Chondrocyte (in vitro differentiated cells): ENCODE measurements at regions not wholly inside any gene's neighbourhood (a gene's known extent, or its start where the extent isn't known, plus 50 kb on each side); places are given as distances from the start of the nearest gene placed in this dataset.

Experiments used
- DNase-seq: peaks from one replicate; pipeline ENCODE4 v3.0.0; 2021; ENCODE audit warnings: mixed read lengths, low spot score
- H3K27ac Mint-ChIP-seq: one replicate; pipeline ENCODE4 v1.8.0; 2021; ENCODE audit warnings: mild to moderate bottlenecking, moderate library complexity, mixed read lengths; ENCODE audit not compliant: unreplicated experiment
- H3K27me3 Mint-ChIP-seq: 2 replicates; pipeline ENCODE4 v1.8.0; 2021; ENCODE audit warnings: low read depth, mixed read lengths
- H3K36me3 Mint-ChIP-seq: 2 replicates; pipeline ENCODE4 v1.8.0; 2021; ENCODE audit warnings: low read depth, mixed read lengths
- H3K4me1 Mint-ChIP-seq: 2 replicates; pipeline ENCODE4 v1.8.0; 2021; ENCODE audit warnings: low read depth, mild to moderate bottlenecking, mixed read lengths
- H3K4me3 Mint-ChIP-seq: one replicate; pipeline ENCODE4 v1.8.0; 2021; ENCODE audit warnings: mild to moderate bottlenecking, moderate library complexity, mixed read lengths; ENCODE audit not compliant: unreplicated experiment
- H3K9me3 Mint-ChIP-seq: 2 replicates; pipeline ENCODE4 v1.8.0; 2021; ENCODE audit warnings: low read depth, mixed read lengths
- CTCF ChIP-seq: fragments of 200-600 bp; sonication (generic); IDR thresholded peaks from 2 replicates; pipeline ENCODE4 v1.5.0; 2021; ENCODE audit warnings: antibody characterized with exemption, mild to moderate bottlenecking, moderate library complexity

DNA sequence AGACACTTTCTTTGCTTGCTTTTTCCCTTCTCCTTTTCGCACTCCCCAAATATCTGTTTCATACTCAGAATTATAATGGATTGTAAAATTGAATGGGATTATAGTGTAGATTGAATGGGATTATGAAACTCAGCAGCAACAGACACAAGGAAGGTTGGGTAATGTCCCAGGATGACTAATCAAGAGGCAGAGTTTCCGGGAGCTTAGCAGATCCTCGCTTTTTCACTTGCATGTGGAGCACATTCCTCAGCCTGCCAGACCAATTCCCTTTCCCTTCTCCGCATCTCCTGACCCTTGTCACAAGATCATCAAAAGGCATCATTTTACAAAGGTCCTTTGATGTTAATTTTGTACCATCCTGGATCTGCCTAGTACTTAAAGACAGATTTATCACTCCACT, 55.1 kb upstream of the SLC1A1 start:
- TF ChIP-seq CTCF, result no peak
- DNase-seq, result no peak
- Mint-ChIP-seq H3K4me1 (no peaks in the 10 kb centered on the region), H3K36me3 (peaks cover 7% of the 10 kb centered on the region), H3K9me3 (peaks cover 13% of the 10 kb centered on the region), H3K4me3 (no peak overlapping the region), H3K27ac (no peak overlapping the region), H3K27me3 (peaks cover 17% of the 10 kb centered on the region)

- Mint-ChIP-seq H3K4me3 (no peak overlapping the region), H3K27ac (no peak overlapping the region), H3K4me1 (no peaks in the 10 kb centered on the region), H3K27me3 (peaks cover 4% of the 10 kb centered on the region), H3K36me3 (no peaks in the 10 kb centered on the region), H3K9me3 (peaks cover 4% of the 10 kb centered on the region)
- no peak for TF ChIP-seq CTCF
- DNase-seq, result no peak
Measured at GRCh38 chr9:4433379-4433778, 56.9 kb upstream of the SLC1A1 start.

DNA sequence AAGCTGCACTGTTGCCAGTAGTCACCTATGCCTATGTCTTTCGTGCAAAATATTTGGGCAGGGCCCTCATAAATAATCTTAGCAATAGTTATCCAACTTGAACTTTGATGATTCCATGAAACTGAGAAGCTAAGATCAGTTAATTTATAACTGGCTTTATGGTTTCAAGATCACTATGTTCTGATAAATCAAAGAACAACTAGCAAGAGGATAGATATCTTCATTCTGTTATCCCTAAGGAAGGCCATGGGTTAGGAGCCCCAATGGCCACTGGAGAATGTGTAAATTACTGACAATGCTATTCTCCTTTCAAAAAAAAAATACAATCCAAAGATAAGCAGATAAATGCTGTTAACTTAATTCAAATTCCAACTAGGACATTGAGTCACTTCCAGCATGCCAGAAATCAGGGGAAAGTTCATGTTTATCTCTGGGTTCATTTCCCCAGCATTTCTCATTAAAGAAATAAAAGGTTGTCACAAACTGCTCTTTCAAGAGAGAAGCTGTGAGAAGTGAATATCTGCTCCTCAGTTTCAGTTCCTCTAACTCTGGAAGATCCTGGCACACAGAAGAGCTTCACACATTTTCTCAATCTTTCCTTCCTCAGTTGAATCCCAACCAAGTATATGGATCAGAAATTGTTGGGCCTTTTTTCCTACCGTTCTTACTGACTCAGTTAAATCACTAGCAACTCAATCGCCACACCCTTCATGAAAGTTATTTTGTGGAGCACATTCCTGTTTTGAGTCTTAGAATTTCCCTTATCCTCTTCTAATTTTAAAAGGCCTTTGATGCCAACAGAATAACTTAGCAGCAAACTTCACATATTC, 59.6 kb upstream of the SLC1A1 start:
- Mint-ChIP-seq H3K27ac (no peak overlapping the region), H3K27me3 (peaks cover 3% of the 10 kb centered on the region), H3K4me3 (no peak overlapping the region), H3K9me3 (peaks cover 4% of the 10 kb centered on the region), H3K4me1 (no peaks in the 10 kb centered on the region), H3K36me3 (no peaks in the 10 kb centered on the region)
- DNase-seq, result no peak
- TF ChIP-seq CTCF, result no peak

DNA sequence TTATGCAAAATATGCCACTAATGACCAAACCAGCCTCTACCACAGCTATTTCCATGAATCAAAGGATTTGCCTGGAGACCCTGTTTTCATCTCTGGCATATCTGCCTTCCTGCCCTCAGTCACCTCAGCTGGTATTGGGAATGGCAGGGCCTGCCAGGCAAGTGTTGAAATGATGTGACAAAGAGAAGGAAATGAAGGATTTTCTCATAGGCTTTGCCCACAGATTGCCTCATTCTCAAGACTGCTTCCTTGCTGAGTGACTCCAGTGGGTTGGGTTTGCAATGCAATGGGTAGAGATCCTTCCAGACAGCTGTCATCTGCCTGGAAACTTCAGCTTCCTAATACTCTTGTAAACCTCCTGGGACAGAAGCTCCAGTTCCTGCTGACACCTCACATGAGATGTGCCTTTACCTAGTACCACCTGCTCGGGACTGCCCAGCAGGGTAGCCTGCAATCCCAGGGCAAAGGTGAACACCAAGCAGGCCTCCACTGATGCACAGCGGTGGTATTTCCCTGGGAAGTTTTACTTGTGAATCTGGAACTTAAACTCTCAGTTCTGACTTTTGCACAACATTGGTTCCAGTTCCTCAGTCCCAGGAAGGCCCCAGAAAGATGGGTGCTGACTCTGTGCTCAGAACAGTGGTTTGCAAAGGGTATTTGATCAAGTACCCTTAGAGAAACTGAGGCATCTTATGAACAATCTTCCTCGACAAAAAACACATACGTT, 64.8 kb upstream of the SLC1A1 start:
- peaks cover 6% of the 10 kb centered on the region for H3K27me3 Mint-ChIP-seq
- H3K27ac Mint-ChIP-seq, result no peak overlapping the region
- no peak overlapping the region for H3K4me3 Mint-ChIP-seq
- H3K36me3 Mint-ChIP-seq, result no peaks in the 10 kb centered on the region
- TF ChIP-seq CTCF, result no peak
- no peaks in the 10 kb centered on the region for H3K9me3 Mint-ChIP-seq
- H3K4me1 Mint-ChIP-seq, result no peaks in the 10 kb centered on the region
- DNase-seq, result no peak

GRCh38 chr9:4424891-4425290, 65.4 kb upstream of the SLC1A1 start:
- no peak overlapping the region for H3K27ac Mint-ChIP-seq
- H3K27me3 Mint-ChIP-seq, result peaks cover 6% of the 10 kb centered on the region
- H3K4me3 Mint-ChIP-seq, result no peak overlapping the region
- no peak for DNase-seq
- H3K4me1 Mint-ChIP-seq, result no peaks in the 10 kb centered on the region
- H3K9me3 Mint-ChIP-seq, result no peaks in the 10 kb centered on the region
- TF ChIP-seq CTCF, result no peak
- H3K36me3 Mint-ChIP-seq, result no peaks in the 10 kb centered on the region
